Pancreas (tissue), 10 donors: ENCODE measurements at regions not wholly inside any gene's neighbourhood (a gene's known extent, or its start where the extent isn't known, plus 50 kb on each side); places are given as distances from the start of the nearest gene placed in this dataset.

Source experiments
- ATAC-seq, 4 donors: fragments of 200-7000 bp; cut with Tn5 transposase; one replicate each; pipeline versions ENCODE4 v1.8.0 to v1.9.1; 2020; ENCODE audit warnings: mild to moderate bottlenecking in 4 of 4, moderate library complexity in 4 of 4
- DNase-seq, 6 donors: peaks; one replicate each; pipeline ENCODE4 v3.0.0-alpha.2; 2020
- FAIRE-seq: peaks from 2 replicates; lab custom pipeline; 2012; peaks lifted over from hg19 to GRCh38; lab: Jason Lieb, UNC
- H3K27ac ChIP-seq, 4 donors: fragments of 200-600 bp; sonication (generic); 1 replicate in 3 of 4; 2 replicates in 1 of 4; pipeline versions ENCODE4 v1.5.0 to v1.8.0; 2020
- H3K27me3 ChIP-seq, 4 donors: fragments of 200-600 bp; one replicate each; pipeline ENCODE4 v1.8.0; 2021
- H3K36me3 ChIP-seq, 3 donors: fragments of 200-600 bp; sonication (generic) in 1 of 3; one replicate each; pipeline versions ENCODE4 v1.5.0 to v1.8.0; 2020 to 2021
- H3K4me1 ChIP-seq, 3 donors: fragments of 200-600 bp; one replicate each; pipeline ENCODE4 v1.8.0; 2021
- H3K4me3 ChIP-seq, 4 donors: fragments of 200-600 bp; sonication (generic) in 2 of 4; one replicate each; pipeline versions ENCODE4 v1.5.0 to v1.8.0; 2020 to 2021
- H3K9me3 ChIP-seq, 4 donors: fragments of 200-600 bp; one replicate each; pipeline ENCODE4 v1.8.0; 2021
- WGBS, 2 donors: extraction: QIAGEN DNeasy Blood & Tissue Kit; methylation state at CpG; one replicate each; pipeline ENCODE4 v1.1.7; 2013; 5-methylcytosine and 5-hydroxymethylcytosine counted together
- intact Hi-C, 3 donors: fragments of 100-400 bp; cut with DNase I; formaldehyde crosslinking; loops; one replicate each; pipeline versions ENCODE4 v1.11.1 to v1.14.2; 2022
- TF ChIP-seq, protein P1 (sequence below), 4 donors: fragments of 200-600 bp; sonication (generic) in 3 of 4; IDR thresholded peaks; one replicate each; pipeline versions ENCODE4 v1.5.0 to v1.8.0; 2021; ENCODE audit warnings: antibody characterized with exemption in 4 of 4
- donor health status: healthy with polysubstance abuse.
- donor health status: DM: no; HTN: no; CAD: no; lungs with moderate emphysema.
- donor health status: DM: no; HTN: no; CAD: no.
- donor health status: control.
- donor health status: control.
- donor health status: Bipolar disorder and iron deficiency.
- donor health status: DM: yes; HTN: yes; CAD: no.
- donor health status: DM: no; HTN: no; CAD: no.
- donor health status: DM: no; HTN: no; CAD: no.
- donor health status: DM: yes; HTN: yes; CAD: no.

DNA sequence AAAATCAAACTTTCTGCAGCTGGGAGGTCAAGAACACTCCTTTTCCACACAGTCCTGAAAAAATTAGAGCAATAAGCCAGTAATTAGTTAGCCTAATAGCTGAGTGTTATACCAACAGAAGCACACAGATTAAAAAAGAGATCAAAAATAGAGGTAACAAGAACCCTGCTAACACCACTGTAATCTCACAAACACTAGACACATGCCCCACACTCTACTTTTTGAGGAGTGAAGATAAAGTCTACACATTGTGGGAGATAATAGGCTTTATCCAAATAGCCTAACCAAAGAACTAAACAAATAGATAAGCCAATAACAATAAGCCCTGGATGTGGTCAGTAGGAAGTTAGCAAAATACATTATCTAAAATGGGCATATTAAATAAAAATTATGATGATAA lies 372.7 kb upstream of the ANO5 start:
- intact Hi-C loops, result no loop called here
- FAIRE-seq, result no peak

DNA sequence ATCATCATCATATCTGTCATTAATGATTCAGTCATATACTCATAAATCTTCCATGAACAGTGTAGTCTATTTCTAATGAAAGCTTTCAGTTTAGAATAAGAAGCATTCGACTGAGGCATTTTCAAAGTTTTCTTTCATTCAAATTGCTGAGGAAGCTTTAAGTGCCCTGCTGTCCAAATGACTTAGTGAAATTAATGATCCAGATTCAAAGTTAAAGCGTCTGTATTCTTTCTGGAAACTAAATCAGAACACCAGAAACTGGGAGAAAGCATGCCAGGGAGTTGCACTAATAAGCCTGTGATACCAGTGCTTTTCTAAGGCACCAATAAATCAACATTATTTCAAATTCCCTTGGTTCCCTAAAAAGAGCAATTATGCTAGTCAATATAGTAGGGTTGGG lies 367.8 kb upstream of the ANO5 start:
- Histone ChIP-seq H3K36me3 (no peaks in the 10 kb centered on the region), H3K27me3 (no peaks in the 10 kb centered on the region), H3K27ac (no peak overlapping the region), H3K9me3 (no peaks in the 10 kb centered on the region), H3K4me3 (no peak overlapping the region), H3K4me1 (no peaks in the 10 kb centered on the region)
- WGBS, 2 donors, result 57 to 72% methylated on average over 2 of the region's 2 CpGs
- ATAC-seq (no peak), FAIRE-seq (no peak), DNase-seq (no peak)
- TF ChIP-seq, protein P1, sequence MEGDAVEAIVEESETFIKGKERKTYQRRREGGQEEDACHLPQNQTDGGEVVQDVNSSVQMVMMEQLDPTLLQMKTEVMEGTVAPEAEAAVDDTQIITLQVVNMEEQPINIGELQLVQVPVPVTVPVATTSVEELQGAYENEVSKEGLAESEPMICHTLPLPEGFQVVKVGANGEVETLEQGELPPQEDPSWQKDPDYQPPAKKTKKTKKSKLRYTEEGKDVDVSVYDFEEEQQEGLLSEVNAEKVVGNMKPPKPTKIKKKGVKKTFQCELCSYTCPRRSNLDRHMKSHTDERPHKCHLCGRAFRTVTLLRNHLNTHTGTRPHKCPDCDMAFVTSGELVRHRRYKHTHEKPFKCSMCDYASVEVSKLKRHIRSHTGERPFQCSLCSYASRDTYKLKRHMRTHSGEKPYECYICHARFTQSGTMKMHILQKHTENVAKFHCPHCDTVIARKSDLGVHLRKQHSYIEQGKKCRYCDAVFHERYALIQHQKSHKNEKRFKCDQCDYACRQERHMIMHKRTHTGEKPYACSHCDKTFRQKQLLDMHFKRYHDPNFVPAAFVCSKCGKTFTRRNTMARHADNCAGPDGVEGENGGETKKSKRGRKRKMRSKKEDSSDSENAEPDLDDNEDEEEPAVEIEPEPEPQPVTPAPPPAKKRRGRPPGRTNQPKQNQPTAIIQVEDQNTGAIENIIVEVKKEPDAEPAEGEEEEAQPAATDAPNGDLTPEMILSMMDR (IDR thresholded peaks at IDR 0.05), result no peak
- intact Hi-C loops, result no loop called here

More for the DNA sequence above, 372.7 kb upstream of the ANO5 start:
- TF ChIP-seq, protein P1 (IDR thresholded peaks at IDR 0.05), result no peak
- no peak overlapping the region for H3K4me3 ChIP-seq
- ATAC-seq (no peak), DNase-seq (no peak)
- H3K9me3 ChIP-seq, result no peaks in the 10 kb centered on the region
- H3K27ac ChIP-seq, result no peak overlapping the region
- no peaks in the 10 kb centered on the region for H3K36me3 ChIP-seq
- no peaks in the 10 kb centered on the region for H3K27me3 ChIP-seq
- no peaks in the 10 kb centered on the region for H3K4me1 ChIP-seq

- ATAC-seq (no peak), DNase-seq (no peak), FAIRE-seq (no peak)
- TF ChIP-seq, protein P1 (IDR thresholded peaks at IDR 0.05), result no peak
- no peak overlapping the region for H3K27ac ChIP-seq
- WGBS, 2 donors, result 63 to 67% methylated on average over 3 of the region's 3 CpGs
- no peaks in the 10 kb centered on the region for H3K4me1 ChIP-seq
- intact Hi-C loops, result no loop called here
- no peaks in the 10 kb centered on the region for H3K36me3 ChIP-seq
- H3K9me3 ChIP-seq, result no peaks in the 10 kb centered on the region
- H3K4me3 ChIP-seq, result no peak overlapping the region
- no peaks in the 10 kb centered on the region for H3K27me3 ChIP-seq
Measured at GRCh38 chr11:21838427-21838826, 354.5 kb upstream of the ANO5 start.

DNA sequence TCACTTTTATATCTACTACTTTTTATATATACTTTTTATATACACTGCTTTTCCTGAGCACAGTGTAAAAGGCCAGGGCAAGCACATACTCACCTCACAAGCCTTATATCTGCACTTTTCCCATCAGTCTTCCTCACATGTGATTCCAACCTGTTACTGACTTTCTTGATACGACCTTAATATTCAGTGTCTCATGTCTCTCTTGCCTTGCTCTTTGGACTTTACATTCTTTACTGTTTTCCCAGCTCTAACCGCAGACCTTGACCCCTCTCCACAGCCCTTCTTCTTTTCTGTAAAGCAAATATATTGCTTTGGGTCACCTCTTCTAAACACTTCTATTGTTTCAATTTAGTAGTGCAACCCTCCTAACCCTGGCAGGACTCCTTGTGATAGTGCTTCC lies 353.1 kb upstream of the ANO5 start:
- Histone ChIP-seq H3K27me3 (no peaks in the 10 kb centered on the region), H3K9me3 (no peaks in the 10 kb centered on the region), H3K4me3 (no peak overlapping the region), H3K4me1 (no peaks in the 10 kb centered on the region), H3K27ac (no peak overlapping the region), H3K36me3 (no peaks in the 10 kb centered on the region)
- TF ChIP-seq, protein P1 (IDR thresholded peaks at IDR 0.05), result no peak
- 34 to 60% methylated on average over 2 of the region's 2 CpGs for WGBS, 2 donors
- no peak for DNase-seq
- intact Hi-C loops, result no loop called here
- FAIRE-seq, result no peak
- ATAC-seq, result no peak

DNA sequence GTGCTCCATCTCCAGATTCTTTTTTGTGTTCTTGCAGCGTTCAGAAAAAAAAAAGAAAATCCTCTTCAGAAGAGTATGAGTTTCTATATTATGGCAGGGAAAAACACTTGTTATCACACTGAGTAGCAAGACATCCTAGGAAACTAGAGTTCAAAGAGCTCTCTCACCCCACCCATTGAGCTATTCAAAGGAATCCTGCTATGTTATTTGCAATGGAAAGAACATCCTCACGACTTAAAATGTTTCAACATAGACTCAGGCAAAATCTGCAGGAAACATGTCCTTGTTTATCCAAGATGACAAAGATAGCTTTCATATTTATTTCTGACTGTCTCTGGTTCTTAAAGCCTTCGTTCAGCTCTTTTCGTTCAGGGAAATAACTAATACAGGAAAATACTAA lies 331.6 kb upstream of the ANO5 start:
- Histone ChIP-seq H3K9me3 (no peaks in the 10 kb centered on the region), H3K36me3 (no peaks in the 10 kb centered on the region), H3K27ac (no peak overlapping the region), H3K27me3 (no peaks in the 10 kb centered on the region), H3K4me3 (no peak overlapping the region), H3K4me1 (no peaks in the 10 kb centered on the region)
- DNase-seq (no peak), ATAC-seq (no peak), FAIRE-seq (no peak)
- intact Hi-C loops, result no loop called here
- TF ChIP-seq, protein P1 (IDR thresholded peaks at IDR 0.05), result no peak
- WGBS, 2 donors, result 8% methylated on average over 4 of the region's 4 CpGs
